ENCODE measurements at regions not wholly inside any gene's neighbourhood (a gene's known extent, or its start where the extent isn't known, plus 50 kb on each side); places are given as distances from the start of the nearest gene placed in this dataset.

- no peak for TF ChIP-seq CTCF (conservative IDR thresholded peaks at IDR 0.05; ENCODE audit: low read depth, low read length)
- no peak for TF ChIP-seq EZH2phosphoT487 (IDR thresholded peaks at IDR 0.05; ENCODE audit: borderline replicate concordance, low read length)
Observed at GRCh38 chr5:176167800-176168199, 70.4 kb upstream of the SIMC1 start.

Measured in PC-3 (cell line).